A549 (cell line): ENCODE measurements at regions not wholly inside any gene's neighbourhood (a gene's known extent, or its start where the extent isn't known, plus 50 kb on each side); places are given as distances from the start of the nearest gene placed in this dataset.

Source experiments
- ATAC-seq, 2 experiments: fragments of 200-7000 bp in 1 of 2; fragments of >200 bp in 1 of 2; cut with Nextera tagmentation in 1 of 2; cut with Tn5 transposase in 1 of 2; 3 replicates each; pipeline versions ENCODE4 v1.8.0 to v1.9.1; 2018 to 2020; ENCODE audit warnings: mild to moderate bottlenecking in 1 of 2, moderate library complexity in 1 of 2
- CTCF ChIA-PET: fragments of 300-600 bp; sonication (Branson Sonifier 250); formaldehyde crosslinking; extraction: SDS; loops from one replicate; lab custom pipeline; 2021; ENCODE audit warnings: antibody characterized with exemption, inconsistent platforms; lab: Yijun Ruan, JAX
- POLR2A ChIA-PET: fragments of 350-600 bp; formaldehyde crosslinking; extraction: SDS; loops from one replicate; lab custom pipeline; 2021; ENCODE audit warnings: antibody characterized with exemption, inconsistent platforms; lab: Yijun Ruan, JAX
- DNase-seq, 2 experiments: peaks; one replicate each; pipeline versions ENCODE4 v3.0.0 to v3.0.0-alpha.2; 2011 to 2016; ENCODE audit warnings: low read depth in 1 of 2, low spot score in 1 of 2
- FAIRE-seq: peaks from 2 replicates; lab custom pipeline; 2011; peaks lifted over from hg19 to GRCh38; lab: Jason Lieb, UNC
- H3K27ac ChIP-seq, 2 experiments: fragments of >200 bp; sonication (Bioruptor Twin); formaldehyde crosslinking; 3 replicates each; pipeline ENCODE4 v1.5.1; 2016 to 2017
- H3K4me1 ChIP-seq: fragments of >200 bp; sonication (Bioruptor Twin); formaldehyde crosslinking; 3 replicates; pipeline ENCODE4 v1.6.1; 2016
- H3K4me2 ChIP-seq: fragments of >200 bp; sonication (Bioruptor Twin); formaldehyde crosslinking; 3 replicates; pipeline ENCODE4 v1.6.1; 2016
- H3K4me3 ChIP-seq: fragments of >200 bp; sonication (Bioruptor Twin); formaldehyde crosslinking; 3 replicates; pipeline ENCODE4 v1.5.1; 2016
- H3K9me3 ChIP-seq: fragments of >200 bp; sonication (Bioruptor Twin); formaldehyde crosslinking; 3 replicates; pipeline ENCODE4 v1.6.1; 2016
- BHLHE40 ChIP-seq: IDR thresholded peaks from 2 replicates; pipeline ENCODE4 v1.6.1; 2012; ENCODE audit warnings: low read depth, low read length, inconsistent platforms
- CHD2 ChIP-seq: fragments of 150-350 bp; IDR thresholded peaks from 2 replicates; pipeline ENCODE4 v1.6.1; 2014; ENCODE audit warnings: low read length; ENCODE audit not compliant: partially characterized antibody
- CHD4 ChIP-seq: fragments of 200-600 bp; sonication (generic); IDR thresholded peaks from 2 replicates; pipeline ENCODE4 v1.6.1; 2016; ENCODE audit warnings: antibody characterized with exemption, mild to moderate bottlenecking, borderline replicate concordance
- EHMT2 ChIP-seq: fragments of 200-600 bp; sonication (generic); IDR thresholded peaks from 2 replicates; pipeline ENCODE4 v1.6.1; 2016; ENCODE audit warnings: antibody characterized with exemption, low read depth, mild to moderate bottlenecking, moderate library complexity
- FOSB ChIP-seq: fragments of 250-450 bp; sonication (Bioruptor Pico); IDR thresholded peaks from 2 replicates; pipeline ENCODE4 v1.5.0; 2020; ENCODE audit warnings: mild to moderate bottlenecking, moderate library complexity
- FOSL2 ChIP-seq, 2 experiments: fragments of 450-650 bp in 1 of 2; fragments of >200 bp in 1 of 2; sonication (Bioruptor Twin) in 1 of 2; formaldehyde crosslinking; IDR thresholded peaks; 2 replicates each; pipeline versions ENCODE4 v1.5.0 to v1.6.1; 2016 to 2020; ENCODE audit warnings: mild to moderate bottlenecking in 1 of 2, moderate library complexity in 1 of 2
- HDAC2 ChIP-seq: fragments of 200-600 bp; sonication (generic); IDR thresholded peaks from 2 replicates; pipeline ENCODE4 v1.6.1; 2016
- JUN ChIP-seq, 2 experiments: fragments of >200 bp; sonication (Bioruptor Twin); formaldehyde crosslinking; IDR thresholded peaks; 2 replicates in 1 of 2; 3 replicates in 1 of 2; pipeline ENCODE4 v1.6.1; 2016 to 2017
- MAFK ChIP-seq: fragments of 450-650 bp; IDR thresholded peaks from 2 replicates; pipeline ENCODE4 v1.6.1; 2014; ENCODE audit not compliant: partially characterized antibody
- NPAS2 ChIP-seq: fragments of 250-450 bp; sonication (Bioruptor Pico); IDR thresholded peaks from 2 replicates; pipeline ENCODE4 v1.8.0; 2022; ENCODE audit warnings: mild to moderate bottlenecking, moderate library complexity, borderline replicate concordance
- POLR2AphosphoS2 ChIP-seq: conservative IDR thresholded peaks from 2 replicates; pipeline ENCODE4 v1.6.1; 2012; ENCODE audit warnings: low read length, improper control_type of control experiment, inconsistent platforms
- SREBF2 ChIP-seq: fragments of 450-650 bp; IDR thresholded peaks from 2 replicates; pipeline ENCODE4 v1.6.1; 2014; ENCODE audit warnings: mild to moderate bottlenecking, moderate library complexity
- TFCP2L1 ChIP-seq: fragments of 250-450 bp; sonication (Bioruptor Pico); IDR thresholded peaks from 2 replicates; pipeline ENCODE4 v1.5.0; 2021; ENCODE audit warnings: mild to moderate bottlenecking
- ZC3H11A ChIP-seq: fragments of 450-650 bp; IDR thresholded peaks from 2 replicates; pipeline ENCODE4 v1.6.1; 2014; ENCODE audit warnings: antibody characterized with exemption, mild to moderate bottlenecking
- ZFP36 ChIP-seq: fragments of 450-650 bp; IDR thresholded peaks from 2 replicates; pipeline ENCODE4 v1.6.1; 2014; ENCODE audit warnings: borderline replicate concordance; ENCODE audit not compliant: partially characterized antibody
- ZSCAN20 ChIP-seq: fragments of 250-450 bp; sonication (Bioruptor Pico); IDR thresholded peaks from 2 replicates; pipeline ENCODE4 v1.8.0; 2022; ENCODE audit warnings: mild to moderate bottlenecking, moderate library complexity
- WGBS: methylation state at CpG from one replicate; pipeline ENCODE4 v1.1.6; 2017; ENCODE audit errors: missing lambda C conversion rate; 5-methylcytosine and 5-hydroxymethylcytosine counted together
- TF ChIP-seq, protein P1 (sequence below): fragments of 450-650 bp; IDR thresholded peaks from 2 replicates; pipeline ENCODE4 v1.6.1; 2014; ENCODE audit warnings: antibody characterized with exemption
- TF ChIP-seq, protein P2 (sequence below): fragments of >200 bp; sonication (Bioruptor Twin); formaldehyde crosslinking; IDR thresholded peaks from 3 replicates; pipeline ENCODE4 v1.5.1; 2016
- TF ChIP-seq, protein P3 (sequence below): fragments of 200-600 bp; sonication (generic); IDR thresholded peaks from 2 replicates; pipeline ENCODE4 v1.6.1; 2016; ENCODE audit warnings: antibody characterized with exemption, mild to moderate bottlenecking, moderate library complexity

DNA sequence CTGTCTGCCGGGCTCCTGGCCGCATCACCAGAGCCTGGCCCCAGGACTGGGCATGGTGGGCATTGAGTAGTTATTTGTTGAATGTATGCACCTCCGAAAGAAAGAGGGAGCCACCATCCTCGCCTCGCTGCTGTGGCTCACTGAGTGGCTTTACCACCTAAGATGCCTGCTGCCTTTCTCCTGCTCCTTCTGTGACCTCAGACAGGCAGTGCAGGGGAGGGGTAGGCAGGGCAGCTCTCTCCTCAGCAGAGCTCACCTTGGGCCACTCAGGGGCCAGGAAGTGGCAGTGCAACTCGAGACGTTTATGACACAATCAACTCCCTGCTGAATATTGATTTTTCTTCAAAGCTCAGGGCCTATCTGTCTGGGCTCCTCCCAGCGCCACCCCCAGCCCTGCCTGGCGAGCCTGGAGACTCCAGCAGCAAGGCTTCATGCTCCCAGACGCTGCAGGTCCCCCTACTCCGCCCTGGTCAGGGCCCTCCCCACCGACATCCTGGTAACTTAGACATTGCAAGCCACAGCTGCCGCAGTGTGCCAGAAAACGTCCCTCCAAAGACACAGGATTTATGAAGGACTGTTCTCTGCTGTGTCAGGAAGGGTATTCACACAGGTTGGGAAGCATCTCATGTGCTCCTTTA is 84.3 kb upstream of the DIO3 start (continued):
- no peak for TF ChIP-seq EHMT2
- no peak for TF ChIP-seq HDAC2
- no peak for TF ChIP-seq SREBF2
- TF ChIP-seq ZFP36, result no peak
- no peak for TF ChIP-seq CHD4
- peak; percentile 74 to 82; a peak in 2 of 5 replicates for TF ChIP-seq JUN (IDR thresholded peaks at IDR 0.05)
- no peak for TF ChIP-seq MAFK
- no peak for TF ChIP-seq ZSCAN20
- TF ChIP-seq ZC3H11A, result no peak
- no peak for TF ChIP-seq BHLHE40
- TF ChIP-seq, protein P1, sequence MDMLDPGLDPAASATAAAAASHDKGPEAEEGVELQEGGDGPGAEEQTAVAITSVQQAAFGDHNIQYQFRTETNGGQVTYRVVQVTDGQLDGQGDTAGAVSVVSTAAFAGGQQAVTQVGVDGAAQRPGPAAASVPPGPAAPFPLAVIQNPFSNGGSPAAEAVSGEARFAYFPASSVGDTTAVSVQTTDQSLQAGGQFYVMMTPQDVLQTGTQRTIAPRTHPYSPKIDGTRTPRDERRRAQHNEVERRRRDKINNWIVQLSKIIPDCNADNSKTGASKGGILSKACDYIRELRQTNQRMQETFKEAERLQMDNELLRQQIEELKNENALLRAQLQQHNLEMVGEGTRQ, result no peak
- TF ChIP-seq FOSB, result no peak
- TF ChIP-seq NPAS2 (CRISPR knock-in tag), result no peak
- peak; percentile 23 for TF ChIP-seq CHD2
- TF ChIP-seq, protein P2, sequence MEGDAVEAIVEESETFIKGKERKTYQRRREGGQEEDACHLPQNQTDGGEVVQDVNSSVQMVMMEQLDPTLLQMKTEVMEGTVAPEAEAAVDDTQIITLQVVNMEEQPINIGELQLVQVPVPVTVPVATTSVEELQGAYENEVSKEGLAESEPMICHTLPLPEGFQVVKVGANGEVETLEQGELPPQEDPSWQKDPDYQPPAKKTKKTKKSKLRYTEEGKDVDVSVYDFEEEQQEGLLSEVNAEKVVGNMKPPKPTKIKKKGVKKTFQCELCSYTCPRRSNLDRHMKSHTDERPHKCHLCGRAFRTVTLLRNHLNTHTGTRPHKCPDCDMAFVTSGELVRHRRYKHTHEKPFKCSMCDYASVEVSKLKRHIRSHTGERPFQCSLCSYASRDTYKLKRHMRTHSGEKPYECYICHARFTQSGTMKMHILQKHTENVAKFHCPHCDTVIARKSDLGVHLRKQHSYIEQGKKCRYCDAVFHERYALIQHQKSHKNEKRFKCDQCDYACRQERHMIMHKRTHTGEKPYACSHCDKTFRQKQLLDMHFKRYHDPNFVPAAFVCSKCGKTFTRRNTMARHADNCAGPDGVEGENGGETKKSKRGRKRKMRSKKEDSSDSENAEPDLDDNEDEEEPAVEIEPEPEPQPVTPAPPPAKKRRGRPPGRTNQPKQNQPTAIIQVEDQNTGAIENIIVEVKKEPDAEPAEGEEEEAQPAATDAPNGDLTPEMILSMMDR, result no peak
- no peak for TF ChIP-seq POLR2AphosphoS2

DNA sequence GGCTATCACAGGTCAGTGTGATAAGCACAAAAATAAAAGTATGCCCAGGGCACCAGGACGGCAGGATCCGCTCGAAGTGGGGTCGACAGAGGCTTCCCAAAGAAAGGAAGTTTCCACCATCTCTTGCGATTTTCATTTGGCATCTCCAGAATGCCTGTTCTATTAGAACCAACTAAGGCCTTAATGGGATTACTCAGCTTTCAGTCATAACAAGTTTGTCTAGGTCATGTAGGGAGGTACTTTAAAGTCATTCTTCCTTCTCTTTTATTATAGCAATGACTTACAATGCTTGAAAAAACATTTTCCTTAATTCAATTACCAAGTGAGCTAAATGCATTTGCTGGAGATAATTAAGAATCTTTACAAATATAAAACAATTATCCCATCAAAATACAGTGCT is 83.6 kb upstream of the DIO3 start:
- peak overlapping the region; percentile 66 for H3K4me3 ChIP-seq
- peaks cover 9% of the 10 kb centered on the region for H3K9me3 ChIP-seq
- WGBS, result 15% methylated on average over 5 of the region's 5 CpGs
- no peak for ATAC-seq
- ChIA-PET CTCF (interaction anchor here (0.7 to 4.1 kb wide), 10 partner anchors 14 to 248 kb away, joined by 3 to 16 read pairs (median 4); no protein-coding TSS in a partner anchor), POLR2A (interaction anchor here (0.6 to 2.8 kb wide), 5 partner anchors 13 to 248 kb away, joined by 3 to 12 read pairs (median 6); no protein-coding TSS in a partner anchor)
- peaks cover 66% of the 10 kb centered on the region for H3K4me1 ChIP-seq
- TF ChIP-seq TFCP2L1 (CRISPR knock-in tag), result no peak
- TF ChIP-seq, protein P1, result no peak
- TF ChIP-seq BHLHE40, result no peak
- TF ChIP-seq FOSL2 (IDR thresholded peaks at IDR 0.05), result no peak
- no peak for TF ChIP-seq FOSL2 (CRISPR knock-in tag; IDR thresholded peaks at IDR 0.05)
- no peak for TF ChIP-seq SREBF2
- TF ChIP-seq, protein P3, sequence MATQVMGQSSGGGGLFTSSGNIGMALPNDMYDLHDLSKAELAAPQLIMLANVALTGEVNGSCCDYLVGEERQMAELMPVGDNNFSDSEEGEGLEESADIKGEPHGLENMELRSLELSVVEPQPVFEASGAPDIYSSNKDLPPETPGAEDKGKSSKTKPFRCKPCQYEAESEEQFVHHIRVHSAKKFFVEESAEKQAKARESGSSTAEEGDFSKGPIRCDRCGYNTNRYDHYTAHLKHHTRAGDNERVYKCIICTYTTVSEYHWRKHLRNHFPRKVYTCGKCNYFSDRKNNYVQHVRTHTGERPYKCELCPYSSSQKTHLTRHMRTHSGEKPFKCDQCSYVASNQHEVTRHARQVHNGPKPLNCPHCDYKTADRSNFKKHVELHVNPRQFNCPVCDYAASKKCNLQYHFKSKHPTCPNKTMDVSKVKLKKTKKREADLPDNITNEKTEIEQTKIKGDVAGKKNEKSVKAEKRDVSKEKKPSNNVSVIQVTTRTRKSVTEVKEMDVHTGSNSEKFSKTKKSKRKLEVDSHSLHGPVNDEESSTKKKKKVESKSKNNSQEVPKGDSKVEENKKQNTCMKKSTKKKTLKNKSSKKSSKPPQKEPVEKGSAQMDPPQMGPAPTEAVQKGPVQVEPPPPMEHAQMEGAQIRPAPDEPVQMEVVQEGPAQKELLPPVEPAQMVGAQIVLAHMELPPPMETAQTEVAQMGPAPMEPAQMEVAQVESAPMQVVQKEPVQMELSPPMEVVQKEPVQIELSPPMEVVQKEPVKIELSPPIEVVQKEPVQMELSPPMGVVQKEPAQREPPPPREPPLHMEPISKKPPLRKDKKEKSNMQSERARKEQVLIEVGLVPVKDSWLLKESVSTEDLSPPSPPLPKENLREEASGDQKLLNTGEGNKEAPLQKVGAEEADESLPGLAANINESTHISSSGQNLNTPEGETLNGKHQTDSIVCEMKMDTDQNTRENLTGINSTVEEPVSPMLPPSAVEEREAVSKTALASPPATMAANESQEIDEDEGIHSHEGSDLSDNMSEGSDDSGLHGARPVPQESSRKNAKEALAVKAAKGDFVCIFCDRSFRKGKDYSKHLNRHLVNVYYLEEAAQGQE, result no peak
- DNase-seq, result no peak
- H3K4me2 ChIP-seq, result peak overlapping the region; percentile 88
- FAIRE-seq, result peak; percentile 63
- peak overlapping the region; percentile 97 to 99 for H3K27ac ChIP-seq
